Panc1 (cell line): ENCODE measurements at regions not wholly inside any gene's neighbourhood (a gene's known extent, or its start where the extent isn't known, plus 50 kb on each side); places are given as distances from the start of the nearest gene placed in this dataset.
A peak's percentile ranks its signal among the peaks of the same experiment; 100 is the strongest.

Source experiments
- ATAC-seq: fragments of 200-7000 bp; cut with Tn5 transposase; 2 replicates; pipeline ENCODE4 v1.9.1; 2020; ENCODE audit warnings: mild to moderate bottlenecking, moderate library complexity
- BruUV-seq: library from RNA; stranded (reverse); fragments of 400-500 nt; replicated peaks from 2 replicates; lab custom pipeline; 2021; lab: Mats Ljungman, UMichigan
- CTCF ChIA-PET: fragments of 300-600 bp; sonication (Branson Sonifier 250); formaldehyde crosslinking; loops from one replicate; lab custom pipeline; 2022; ENCODE audit warnings: antibody characterized with exemption; lab: Charles Lee
- POLR2A ChIA-PET: fragments of 300-600 bp; sonication (Branson Sonifier 250); formaldehyde crosslinking; loops from one replicate; lab custom pipeline; 2022; ENCODE audit warnings: antibody characterized with exemption; lab: Charles Lee
- DNase-seq: peaks from one replicate; pipeline ENCODE4 v3.0.0-alpha.2; 2010; ENCODE audit warnings: low read depth, low spot score
- H3K27ac ChIP-seq: 2 replicates; pipeline ENCODE4 v1.5.1; 2011; ENCODE audit warnings: mild to moderate bottlenecking, low read length, inconsistent platforms
- H3K27me3 ChIP-seq: fragments of 200-500 bp; sonication (Bioruptor generic); 2 replicates; pipeline ENCODE4 v1.6.0; 2014; ENCODE audit warnings: low read length, inconsistent platforms; ENCODE audit not compliant: control insufficient read depth, insufficient read depth
- H3K36me3 ChIP-seq: fragments of 200-500 bp; sonication (Bioruptor generic); 2 replicates; pipeline ENCODE4 v1.5.1; 2014; ENCODE audit warnings: inconsistent platforms, mild to moderate bottlenecking, low read length, moderate library complexity; ENCODE audit not compliant: control insufficient read depth, insufficient read depth
- H3K4me1 ChIP-seq: 2 replicates; pipeline ENCODE4 v1.5.1; 2011; ENCODE audit warnings: inconsistent platforms, mild to moderate bottlenecking, low read length, moderate library complexity; ENCODE audit not compliant: control insufficient read depth, insufficient read depth
- H3K4me3 ChIP-seq, 2 experiments: 2 replicates each; pipeline ENCODE4 v1.5.1; 2011 to 2012; ENCODE audit warnings: low read depth in 2 of 2, low read length in 2 of 2, mild to moderate bottlenecking in 2 of 2, inconsistent platforms in 1 of 2, moderate library complexity in 1 of 2
- H3K9me3 ChIP-seq: fragments of 200-500 bp; sonication (Bioruptor generic); 2 replicates; pipeline ENCODE4 v1.5.1; 2014; ENCODE audit warnings: low read depth, mild to moderate bottlenecking, inconsistent platforms, low read length, moderate library complexity; ENCODE audit not compliant: control insufficient read depth, insufficient read depth
- CTCF ChIP-seq: fragments of 450-650 bp; IDR thresholded peaks from 2 replicates; pipeline ENCODE4 v1.5.1; 2017; ENCODE audit warnings: mild to moderate bottlenecking
- POLR2AphosphoS5 ChIP-seq: IDR thresholded peaks from 2 replicates; pipeline ENCODE4 v1.6.1; 2012; ENCODE audit warnings: mild to moderate bottlenecking, low read depth, low read length, moderate library complexity
- REST ChIP-seq, 2 experiments: IDR thresholded peaks; 2 replicates each; pipeline ENCODE4 v1.6.1; 2011 to 2012; ENCODE audit warnings: low read depth in 2 of 2, control low read depth in 1 of 2, low read length in 1 of 2, mild to moderate bottlenecking in 1 of 2, moderate library complexity in 1 of 2; ENCODE audit not compliant: insufficient read depth in 1 of 2
- SIN3A ChIP-seq: IDR thresholded peaks from 2 replicates; pipeline ENCODE4 v1.6.1; 2012; ENCODE audit warnings: low read depth, mild to moderate bottlenecking, low read length, moderate library complexity, borderline replicate concordance; ENCODE audit not compliant: insufficient read depth
- TCF7L2 ChIP-seq: IDR thresholded peaks from 2 replicates; pipeline ENCODE4 v1.6.1; 2011; ENCODE audit warnings: mild to moderate bottlenecking, low read depth, low read length, inconsistent platforms
- in situ Hi-C: cut with HindIII; loops from 2 replicates; pipeline ENCODE4 v1.10.0; 2016; ENCODE audit warnings: low sequenced_read_pairs, low pct_unique_long_range_greater_than_20kb
- intact Hi-C: fragments of 100-400 bp; cut with micrococcal nuclease; formaldehyde crosslinking; loops from one replicate; pipeline ENCODE4 v1.10.0; 2022; ENCODE audit not compliant: unreplicated experiment

GRCh38 chr1:194466706-194467105 lies 1280.3 kb upstream of the B3GALT2 start:
- Histone ChIP-seq H3K4me1 (no peaks in the 10 kb centered on the region), H3K27ac (no peak overlapping the region), H3K36me3 (no peaks in the 10 kb centered on the region), H3K27me3 (no peaks in the 10 kb centered on the region), H3K9me3 (no peaks in the 10 kb centered on the region), H3K4me3 (no peak overlapping the region)
- in situ Hi-C loops (no loop called here), intact Hi-C loops (no loop called here)
- DNase-seq (no peak), ATAC-seq (no peak)
- CTCF ChIA-PET, result no interaction called here
- POLR2A ChIA-PET, result interaction anchor here (0.7 kb wide), 1 partner anchor 1277 kb away, joined by 6 read pairs; no protein-coding TSS in a partner anchor
- no TSS peak for BruUV-seq
- TF ChIP-seq POLR2AphosphoS5, result no peak
- no peak for TF ChIP-seq TCF7L2
- no peak for TF ChIP-seq REST (IDR thresholded peaks at IDR 0.05; ENCODE audit: insufficient read depth in 1 of 2, low read depth in 2 of 2, low read length in 1 of 2)
- no peak for TF ChIP-seq SIN3A
- TF ChIP-seq CTCF, result peak; percentile 38; the same call in 1 of the 2 replicates

- Histone ChIP-seq H3K27me3 (no peaks in the 10 kb centered on the region), H3K27ac (no peak overlapping the region), H3K4me1 (no peaks in the 10 kb centered on the region), H3K4me3 (no peak overlapping the region), H3K36me3 (no peaks in the 10 kb centered on the region), H3K9me3 (no peaks in the 10 kb centered on the region)
- CTCF ChIA-PET, result no interaction called here
- in situ Hi-C loops, result no loop called here
- TF ChIP-seq CTCF, result no peak
- TF ChIP-seq POLR2AphosphoS5, result no peak
- no peak for TF ChIP-seq SIN3A
- TF ChIP-seq TCF7L2, result no peak
- TF ChIP-seq REST (IDR thresholded peaks at IDR 0.05; ENCODE audit: insufficient read depth in 1 of 2, low read depth in 2 of 2, low read length in 1 of 2), result no peak
- DNase-seq, result no peak
- intact Hi-C loops, result no loop called here
- no peak for ATAC-seq
- BruUV-seq, result no TSS peak
- POLR2A ChIA-PET, result no interaction called here
These were observed 1261.2 kb upstream of the B3GALT2 start for GRCh38 chr1:194447636-194448035.
